Fibroblast of skin of right quadriceps (primary cell): ENCODE measurements at regions not wholly inside any gene's neighbourhood (a gene's known extent, or its start where the extent isn't known, plus 50 kb on each side); places are given as distances from the start of the nearest gene placed in this dataset.

Source experiments
- DNase-seq: peaks from one replicate; pipeline ENCODE4 v3.0.0-alpha.2; 2013

DNA sequence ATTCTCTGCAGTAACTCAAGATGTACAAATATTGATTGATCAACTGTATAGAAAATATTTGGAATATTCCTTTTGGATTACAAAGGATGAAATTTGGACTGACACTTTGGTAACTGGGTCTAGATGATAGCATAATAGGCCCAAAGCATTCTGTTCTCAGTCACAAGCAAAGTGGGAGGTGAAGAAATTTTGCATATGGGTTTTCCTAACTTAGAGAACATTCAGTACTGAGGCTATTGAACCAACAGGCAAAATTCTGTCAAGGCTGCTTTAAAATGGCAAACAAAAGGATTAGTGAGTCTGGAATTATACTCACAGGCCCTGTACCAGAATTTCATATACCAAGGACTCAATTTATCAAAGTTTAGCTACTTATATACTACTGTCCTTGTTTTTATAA lies 1020.6 kb downstream of the TLE4 start:
- no peak for DNase-seq

- DNase-seq: no peak
Observed at GRCh38 chr9:80586786-80587330, 1015.1 kb downstream of the TLE4 start.

GRCh38 chr9:80571953-80572352 lies 1000.2 kb downstream of the TLE4 start:
- DNase-seq: no peak

- DNase-seq: no peak
Observed at GRCh38 chr9:80569236-80569635, 997.5 kb downstream of the TLE4 start.

DNA sequence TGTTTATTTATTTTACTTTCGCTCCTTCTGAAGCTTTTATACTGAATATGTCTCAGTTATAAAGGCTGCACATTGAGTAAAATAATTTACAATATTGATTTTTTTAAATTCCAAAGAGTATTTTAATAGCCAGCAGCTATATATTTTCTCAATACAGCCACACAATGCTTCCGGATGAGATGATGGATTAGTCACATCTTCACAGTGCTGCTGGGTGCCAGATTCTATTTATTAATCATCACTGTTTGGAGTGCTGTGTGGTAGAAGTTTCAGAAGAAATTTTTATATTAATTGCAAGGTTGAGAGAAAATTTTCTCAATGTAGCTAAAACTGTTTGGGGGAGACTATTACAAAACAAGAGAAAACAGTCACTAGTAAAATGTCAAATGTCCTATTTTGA lies 989.8 kb downstream of the TLE4 start:
- no peak for DNase-seq

GRCh38 chr9:80560976-80561375 lies 989.2 kb downstream of the TLE4 start:
- no peak for DNase-seq

- no peak for DNase-seq
Observed at GRCh38 chr9:80557256-80557655, 985.5 kb downstream of the TLE4 start.

DNA sequence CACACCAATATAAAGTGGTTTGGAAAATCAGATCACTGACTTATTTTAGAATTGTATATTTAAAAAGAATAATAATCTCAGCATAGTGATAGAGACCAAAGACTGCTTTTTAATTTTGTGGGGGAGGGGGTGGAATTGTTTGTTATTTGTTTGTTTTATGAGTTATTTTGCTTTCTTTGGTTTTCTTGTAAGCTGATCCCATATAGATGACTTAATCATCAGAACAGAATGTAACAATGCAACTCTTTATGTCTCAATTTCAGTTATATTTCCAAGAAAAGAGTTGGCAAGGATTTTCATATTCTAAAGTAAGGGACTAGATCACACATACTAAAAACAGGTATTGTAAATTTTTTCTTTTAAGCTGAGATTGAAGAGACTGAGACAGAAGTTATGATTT lies 984.9 kb downstream of the TLE4 start:
- peak; percentile 3 for DNase-seq

DNA sequence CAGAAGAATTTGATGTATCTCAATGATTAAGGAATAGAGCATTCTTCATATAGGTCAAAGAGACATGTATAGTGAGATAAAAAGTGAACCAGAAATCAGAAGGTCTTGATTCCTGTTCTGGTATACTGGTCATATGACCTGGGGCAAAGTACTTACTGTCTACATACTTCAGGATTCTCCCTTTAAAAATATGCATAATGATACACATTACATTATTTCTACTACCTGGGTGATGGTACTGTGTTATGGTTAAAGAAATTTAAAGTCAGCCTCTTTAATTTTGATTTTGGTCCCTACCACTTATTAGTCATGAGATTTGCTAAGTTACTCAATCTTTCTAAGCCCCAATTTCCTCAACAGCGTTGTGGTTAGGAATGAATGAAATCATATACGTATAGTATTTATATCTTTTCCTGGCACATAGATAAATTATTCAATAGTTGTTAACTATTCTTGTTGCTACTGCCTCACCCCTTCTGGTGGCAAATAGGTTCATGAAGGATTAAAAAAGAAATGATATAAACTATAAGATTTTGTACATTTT lies 984.1 kb downstream of the TLE4 start:
- DNase-seq: peak; percentile 32

DNA sequence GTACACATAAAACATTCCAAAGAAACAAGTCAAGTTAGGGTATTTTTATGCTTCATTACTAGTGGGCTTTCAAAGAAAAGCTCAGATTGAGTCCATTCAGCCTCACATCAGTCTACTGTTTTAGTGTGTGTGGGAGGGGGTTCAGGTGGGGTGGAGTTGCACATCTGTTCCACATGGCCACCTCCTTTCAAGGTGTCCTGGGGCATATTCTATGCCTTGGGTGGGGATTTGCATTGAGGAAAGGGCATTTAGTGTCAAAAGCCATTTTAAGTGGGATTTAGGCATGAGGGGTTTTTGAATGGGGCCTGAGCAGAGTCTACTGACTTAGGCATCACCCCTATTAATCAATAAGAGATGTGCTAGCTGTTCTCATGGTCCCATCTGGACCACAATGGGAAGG lies 983.1 kb downstream of the TLE4 start:
- DNase-seq: no peak

DNA sequence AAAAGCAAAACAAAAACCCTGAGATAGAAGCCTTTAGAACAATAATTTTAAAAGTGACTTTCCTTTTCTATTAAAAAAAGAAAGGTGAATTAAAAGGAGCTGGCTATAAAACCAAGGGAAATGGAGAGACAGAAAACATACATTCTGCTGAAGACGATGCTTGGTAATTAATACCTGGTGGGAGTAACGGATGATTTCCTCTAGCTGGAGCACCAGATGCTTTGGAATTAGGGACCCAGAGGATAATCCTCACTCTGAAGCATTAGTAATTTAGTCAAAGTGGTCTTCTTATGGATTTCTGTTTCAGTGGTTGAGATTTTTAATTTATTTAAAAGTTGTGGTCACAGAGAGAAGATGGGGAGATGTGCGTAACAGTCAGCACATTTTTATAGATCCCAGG lies 982.5 kb downstream of the TLE4 start:
- DNase-seq: no peak

GRCh38 chr9:80552931-80553330 lies 981.2 kb downstream of the TLE4 start:
- no peak for DNase-seq

DNA sequence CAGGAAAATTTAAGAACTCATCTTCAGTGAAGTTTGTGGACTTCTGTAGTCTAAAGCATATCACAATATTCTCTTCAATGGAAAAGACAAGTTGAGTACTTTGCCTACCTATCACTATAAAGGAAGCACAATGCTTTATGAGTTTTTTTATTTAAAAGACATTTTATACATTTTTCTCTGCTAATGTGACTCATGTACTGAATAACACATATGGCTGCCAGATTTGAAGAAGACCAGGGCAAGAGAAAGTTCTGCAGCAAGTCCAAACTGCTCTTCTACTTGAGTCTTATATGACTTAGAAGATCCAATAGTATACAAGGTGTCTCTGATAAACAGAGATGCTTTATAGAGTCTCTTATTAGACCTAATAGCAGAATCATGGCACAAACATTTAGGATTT lies 978.4 kb downstream of the TLE4 start:
- no peak for DNase-seq

GRCh38 chr9:80547613-80548012 lies 975.8 kb downstream of the TLE4 start:
- no peak for DNase-seq

- DNase-seq: no peak
Observed at GRCh38 chr9:80540387-80540786, 968.6 kb downstream of the TLE4 start.

- no peak for DNase-seq
Observed at GRCh38 chr9:80538976-80539375, 967.2 kb downstream of the TLE4 start.

DNA sequence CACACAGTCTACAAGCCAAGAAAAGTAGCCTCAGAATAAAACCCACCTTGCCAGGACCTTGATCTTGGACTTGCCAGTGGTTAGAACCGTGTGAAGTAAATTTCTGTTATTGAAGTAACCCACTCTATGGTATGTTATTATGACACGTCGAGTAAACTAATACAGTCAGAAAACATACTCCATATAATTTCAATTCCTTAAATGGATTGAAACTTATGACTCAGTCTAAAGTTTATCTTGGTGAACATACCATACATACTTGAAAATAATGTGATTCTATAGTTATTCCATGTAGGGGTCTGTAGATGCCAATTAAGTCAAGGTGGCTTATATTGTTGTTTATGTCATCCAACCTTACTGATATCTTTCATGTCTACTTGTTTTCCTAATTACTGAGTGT lies 950.7 kb downstream of the TLE4 start:
- no peak for DNase-seq

DNA sequence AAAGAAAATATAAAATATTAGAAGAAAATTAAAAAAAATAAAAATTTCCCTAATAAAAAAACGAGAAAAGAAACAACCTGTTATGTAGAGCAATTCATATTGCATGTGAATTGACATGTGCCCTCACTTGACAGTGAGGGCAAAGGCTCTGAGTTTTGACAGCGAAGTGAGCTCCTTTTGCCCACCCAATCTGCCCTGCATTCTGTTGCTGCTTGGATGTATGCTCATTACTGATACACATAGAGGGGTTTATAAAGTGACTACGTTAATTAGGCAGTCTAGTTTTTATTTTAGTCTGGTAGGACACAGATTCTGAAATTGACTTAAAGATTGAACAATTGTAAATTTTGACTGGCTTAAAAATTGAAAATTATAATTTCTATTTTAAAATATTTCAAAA lies 949.4 kb downstream of the TLE4 start:
- DNase-seq: no peak

GRCh38 chr9:80520231-80520630 lies 948.5 kb downstream of the TLE4 start:
- DNase-seq: no peak

- DNase-seq: no peak
Observed at GRCh38 chr9:80518441-80518840, 946.7 kb downstream of the TLE4 start.

- no peak for DNase-seq
Observed at GRCh38 chr9:80516679-80517078, 944.9 kb downstream of the TLE4 start.

DNA sequence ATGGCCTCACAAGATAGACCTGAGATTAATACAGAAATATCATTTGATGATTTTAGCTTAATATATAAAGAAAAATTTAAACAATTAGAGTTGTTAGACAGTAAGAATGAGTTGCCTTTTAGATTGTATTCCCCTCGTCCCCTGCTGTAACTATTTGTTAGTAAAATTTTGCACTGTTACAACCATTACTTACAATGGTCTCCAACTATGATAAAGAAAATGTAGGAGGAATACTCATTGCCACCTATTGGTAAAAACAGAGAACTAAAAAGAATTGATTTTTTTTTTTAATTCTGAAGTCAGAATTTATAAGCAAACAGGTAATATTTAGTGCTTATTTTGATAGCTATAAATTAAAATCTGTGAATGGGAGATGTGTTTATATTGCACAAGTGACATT lies 937.6 kb downstream of the TLE4 start:
- DNase-seq: no peak

- no peak for DNase-seq
Observed at GRCh38 chr9:80507611-80508010, 935.8 kb downstream of the TLE4 start.

DNA sequence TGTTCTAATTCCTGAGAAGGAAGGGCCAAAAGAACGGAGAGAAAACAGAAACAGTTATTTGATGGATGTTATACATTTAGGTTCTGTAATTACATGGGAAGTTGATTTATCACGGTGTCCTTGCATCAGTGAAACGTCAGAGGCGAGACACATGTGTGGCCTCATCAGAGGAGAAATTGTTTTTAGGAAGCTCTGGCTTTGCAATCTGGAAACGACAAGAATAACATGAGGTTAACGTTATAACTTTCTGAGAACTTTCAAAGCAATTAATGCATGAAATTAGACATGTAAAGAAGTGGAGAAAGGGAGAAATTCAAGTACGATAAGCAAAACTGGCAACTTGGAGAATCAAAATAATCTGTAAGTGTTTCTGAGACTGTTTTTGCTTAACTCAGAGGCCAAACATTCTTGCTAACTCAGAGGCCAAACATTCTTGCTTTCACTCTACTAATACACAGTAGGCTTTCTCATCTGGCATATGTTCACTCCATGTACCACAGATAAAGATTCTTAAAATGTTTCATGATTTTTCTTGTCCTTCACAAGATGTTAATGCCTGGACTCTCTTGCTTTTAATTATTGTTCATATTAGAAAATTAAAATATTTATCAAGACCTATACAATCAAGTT lies 933.0 kb downstream of the TLE4 start:
- DNase-seq: no peak

DNA sequence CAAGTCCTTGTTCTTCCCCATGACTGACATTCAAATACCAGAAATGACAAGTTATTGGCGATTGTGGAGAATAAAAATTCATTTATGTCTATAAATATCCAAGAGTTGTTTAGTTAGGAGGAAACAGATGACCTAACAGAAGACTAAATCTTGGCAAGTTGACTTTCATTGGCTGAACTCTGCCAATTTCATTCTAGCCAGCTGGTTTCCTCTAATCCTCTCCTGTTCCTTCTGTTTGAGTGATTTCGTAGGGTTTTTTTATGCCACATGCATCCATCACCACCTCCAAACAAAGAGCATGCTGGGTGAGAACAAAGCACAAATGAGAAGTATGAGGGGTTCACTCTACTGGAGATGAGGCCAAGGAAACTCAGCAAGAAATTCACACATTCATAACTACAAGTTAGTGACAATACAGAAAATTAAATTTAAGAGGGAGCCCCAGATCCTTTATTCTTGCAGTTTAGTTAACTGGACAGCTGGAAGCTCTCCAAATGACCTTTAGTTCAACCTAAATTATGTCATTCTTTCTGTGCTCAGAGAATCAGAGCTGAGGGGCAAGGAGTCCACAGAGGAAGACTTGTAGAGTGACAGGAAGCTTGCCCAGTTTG lies 932.0 kb downstream of the TLE4 start:
- no peak for DNase-seq
